Keratinocyte (primary cell): ENCODE measurements at regions not wholly inside any gene's neighbourhood (a gene's known extent, or its start where the extent isn't known, plus 50 kb on each side); places are given as distances from the start of the nearest gene placed in this dataset.

Experiments
- DNase-seq: peaks from one replicate; pipeline ENCODE4 v3.0.0-alpha.2; 2011; ENCODE audit warnings: low read depth, missing footprints, low spot score
- FAIRE-seq: peaks from 2 replicates; lab custom pipeline; 2011; peaks lifted over from hg19 to GRCh38; lab: Jason Lieb, UNC
- H2AFZ ChIP-seq: 2 replicates; pipeline ENCODE4 v1.6.0; 2012; ENCODE audit warnings: low read length, control low read depth, inconsistent platforms; ENCODE audit not compliant: control insufficient read depth
- H3K27ac ChIP-seq: 2 replicates; pipeline ENCODE4 v1.5.1; 2011; ENCODE audit warnings: low read length; ENCODE audit not compliant: control insufficient read depth, insufficient read depth
- H3K27me3 ChIP-seq: 3 replicates; pipeline ENCODE4 v1.6.0; 2011; ENCODE audit warnings: low read length; ENCODE audit not compliant: control insufficient read depth, insufficient read depth; ENCODE audit errors: extremely low read depth
- H3K36me3 ChIP-seq, 2 experiments: 2 replicates in 1 of 2; 3 replicates in 1 of 2; pipeline ENCODE4 v1.5.1; 2011; ENCODE audit warnings: low read length in 2 of 2, mild to moderate bottlenecking in 1 of 2; ENCODE audit not compliant: control insufficient read depth in 2 of 2, insufficient read depth in 2 of 2; ENCODE audit errors: extremely low read depth in 1 of 2
- H3K4me1 ChIP-seq: 3 replicates; pipeline ENCODE4 v1.5.1; 2011; ENCODE audit warnings: low read length; ENCODE audit not compliant: control insufficient read depth, insufficient read depth; ENCODE audit errors: extremely low read depth
- H3K4me2 ChIP-seq: 3 replicates; pipeline ENCODE4 v1.6.0; 2011; ENCODE audit warnings: low read depth, low read length; ENCODE audit not compliant: control insufficient read depth, insufficient read depth; ENCODE audit errors: extremely low read depth
- H3K4me3 ChIP-seq, 3 experiments: fragments of 200-600 bp in 1 of 3; sonication (generic) in 1 of 3; 2 replicates in 2 of 3; 3 replicates in 1 of 3; pipeline ENCODE4 v1.5.1; 2011 to 2016; ENCODE audit warnings: low read length in 3 of 3, mild to moderate bottlenecking in 3 of 3, control low read depth in 2 of 3, inconsistent platforms in 1 of 3, low read depth in 1 of 3, mixed read lengths in 1 of 3, mixed run types in 1 of 3, moderate library complexity in 1 of 3; ENCODE audit not compliant: control insufficient read depth in 2 of 3, insufficient read depth in 2 of 3; ENCODE audit errors: extremely low read depth in 1 of 3
- H3K79me2 ChIP-seq: 2 replicates; pipeline ENCODE4 v1.6.0; 2012; ENCODE audit warnings: low read length; ENCODE audit not compliant: control insufficient read depth, insufficient read depth
- H3K9ac ChIP-seq: 3 replicates; pipeline ENCODE4 v1.6.0; 2011; ENCODE audit warnings: low read length; ENCODE audit not compliant: control insufficient read depth, insufficient read depth; ENCODE audit errors: extremely low read depth
- H3K9me1 ChIP-seq: 3 replicates; pipeline ENCODE4 v1.6.0; 2011; ENCODE audit warnings: low read length; ENCODE audit not compliant: control insufficient read depth, insufficient read depth; ENCODE audit errors: extremely low read depth
- H3K9me3 ChIP-seq: 2 replicates; pipeline ENCODE4 v1.5.1; 2012; ENCODE audit warnings: low read depth, low read length; ENCODE audit not compliant: control insufficient read depth
- H4K20me1 ChIP-seq: 3 replicates; pipeline ENCODE4 v1.6.0; 2011; ENCODE audit warnings: low read length; ENCODE audit not compliant: control insufficient read depth, insufficient read depth; ENCODE audit errors: extremely low read depth
- EZH2 ChIP-seq: IDR thresholded peaks from one replicate; pipeline ENCODE4 v1.6.1; 2012; ENCODE audit warnings: inconsistent platforms, mild to moderate bottlenecking, low read length, moderate library complexity
- dilution Hi-C: fragments of 300-500 bp; cut with MboI; formaldehyde crosslinking; loops from one replicate; pipeline ENCODE4 v1.7.0; 2020; ENCODE audit warnings: low sequenced_read_pairs; ENCODE audit not compliant: extremely low pct_ligation_motif_present
- TF ChIP-seq, protein P1 (sequence below), 3 experiments: IDR thresholded peaks in 1 of 3; conservative IDR thresholded peaks in 1 of 3; optimal IDR thresholded peaks in 1 of 3; 2 replicates in 2 of 3; 3 replicates in 1 of 3; pipeline versions ENCODE3 to v1.5.1; 2011; ENCODE audit warnings: low read length in 3 of 3, mild to moderate bottlenecking in 3 of 3, moderate library complexity in 2 of 3, control low read depth in 1 of 3, inconsistent platforms in 1 of 3; ENCODE audit not compliant: insufficient read depth in 2 of 3; ENCODE audit errors: extremely low read depth in 1 of 3

DNA sequence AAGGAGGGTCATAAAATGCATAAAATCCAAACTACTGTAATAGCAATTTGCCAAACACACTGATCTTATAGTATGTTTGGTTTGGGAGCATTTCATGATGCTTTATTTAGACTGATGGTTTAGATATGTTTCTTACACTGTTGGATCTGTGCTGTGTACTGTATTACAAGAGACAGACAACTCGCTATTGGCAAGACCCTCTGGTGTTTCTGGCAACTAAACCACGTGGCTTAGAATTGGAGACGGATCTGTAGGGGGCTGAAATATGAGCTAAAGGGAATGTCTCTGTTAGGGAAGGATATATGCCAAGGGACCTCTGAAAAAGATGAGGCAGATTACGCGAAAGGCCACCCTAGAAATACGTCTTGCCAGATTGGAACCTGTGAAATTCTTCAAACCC lies 208.7 kb downstream of the BARX2 start:
- H3K27me3 ChIP-seq: no peaks in the 10 kb centered on the region
- no peaks in the 10 kb centered on the region for H4K20me1 ChIP-seq
- no peaks in the 10 kb centered on the region for H3K79me2 ChIP-seq
- no peak for FAIRE-seq
- no peaks in the 10 kb centered on the region for H3K4me1 ChIP-seq
- H2AFZ ChIP-seq: no peak overlapping the region
- no peak overlapping the region for H3K4me3 ChIP-seq
- no peak overlapping the region for H3K27ac ChIP-seq
- no peak overlapping the region for H3K4me2 ChIP-seq
- H3K36me3 ChIP-seq: no peaks in the 10 kb centered on the region
- no peak for TF ChIP-seq EZH2
- TF ChIP-seq, protein P1, sequence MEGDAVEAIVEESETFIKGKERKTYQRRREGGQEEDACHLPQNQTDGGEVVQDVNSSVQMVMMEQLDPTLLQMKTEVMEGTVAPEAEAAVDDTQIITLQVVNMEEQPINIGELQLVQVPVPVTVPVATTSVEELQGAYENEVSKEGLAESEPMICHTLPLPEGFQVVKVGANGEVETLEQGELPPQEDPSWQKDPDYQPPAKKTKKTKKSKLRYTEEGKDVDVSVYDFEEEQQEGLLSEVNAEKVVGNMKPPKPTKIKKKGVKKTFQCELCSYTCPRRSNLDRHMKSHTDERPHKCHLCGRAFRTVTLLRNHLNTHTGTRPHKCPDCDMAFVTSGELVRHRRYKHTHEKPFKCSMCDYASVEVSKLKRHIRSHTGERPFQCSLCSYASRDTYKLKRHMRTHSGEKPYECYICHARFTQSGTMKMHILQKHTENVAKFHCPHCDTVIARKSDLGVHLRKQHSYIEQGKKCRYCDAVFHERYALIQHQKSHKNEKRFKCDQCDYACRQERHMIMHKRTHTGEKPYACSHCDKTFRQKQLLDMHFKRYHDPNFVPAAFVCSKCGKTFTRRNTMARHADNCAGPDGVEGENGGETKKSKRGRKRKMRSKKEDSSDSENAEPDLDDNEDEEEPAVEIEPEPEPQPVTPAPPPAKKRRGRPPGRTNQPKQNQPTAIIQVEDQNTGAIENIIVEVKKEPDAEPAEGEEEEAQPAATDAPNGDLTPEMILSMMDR (optimal IDR thresholded peaks at IDR 0.05 in 1 of 3, IDR thresholded peaks at IDR 0.05 in 1 of 3, conservative IDR thresholded peaks at IDR 0.05 in 1 of 3; ENCODE audit: extremely low read depth in 1 of 3, insufficient read depth in 2 of 3, low read length in 3 of 3): no peak
- H3K9me1 ChIP-seq: no peaks in the 10 kb centered on the region
- no peak for DNase-seq
- H3K9ac ChIP-seq: no peak overlapping the region
- dilution Hi-C loops: no loop called here
- no peaks in the 10 kb centered on the region for H3K9me3 ChIP-seq

- Histone ChIP-seq H4K20me1 (no peaks in the 10 kb centered on the region), H2AFZ (no peak overlapping the region), H3K27me3 (no peaks in the 10 kb centered on the region), H3K4me3 (no peak overlapping the region), H3K4me1 (peaks cover 6% of the 10 kb centered on the region), H3K4me2 (no peak overlapping the region), H3K9ac (no peak overlapping the region), H3K79me2 (no peaks in the 10 kb centered on the region), H3K9me1 (no peaks in the 10 kb centered on the region), H3K36me3 (no peaks in the 10 kb centered on the region), H3K27ac (no peak overlapping the region), H3K9me3 (no peaks in the 10 kb centered on the region)
- dilution Hi-C loops: no loop called here
- no peak for FAIRE-seq
- TF ChIP-seq, protein P1 (optimal IDR thresholded peaks at IDR 0.05 in 1 of 3, IDR thresholded peaks at IDR 0.05 in 1 of 3, conservative IDR thresholded peaks at IDR 0.05 in 1 of 3; ENCODE audit: extremely low read depth in 1 of 3, insufficient read depth in 2 of 3, low read length in 3 of 3): no peak
- no peak for TF ChIP-seq EZH2
- no peak for DNase-seq
These were observed 213.7 kb downstream of the BARX2 start for GRCh38 chr11:129589190-129589860.
